Activated naive CD8-positive, alpha-beta T cell treated with anti-CD3 and anti-CD28 coated beads, Interleukin-2, amount 10 ng/mL, durations not matched to agents 7 days and 5 days (primary cell): ENCODE measurements at regions not wholly inside any gene's neighbourhood (a gene's known extent, or its start where the extent isn't known, plus 50 kb on each side); places are given as distances from the start of the nearest gene placed in this dataset.
"Not testable (repeated sequence)": the region's sequence is repeated elsewhere in the genome, so short reads cannot be mapped to it uniquely, and the experiment has no call there.

ENCODE experiments used
- ATAC-seq: fragments of 150-1000 bp; cut with Tn5 transposase; one replicate; pipeline ENCODE4 v1.10.0; 2021; ENCODE audit warnings: low read depth, moderate library complexity
- POLR2A ChIA-PET: fragments of 350-600 bp; sonication (Branson Sonifier 250); formaldehyde crosslinking; loops from one replicate; lab custom pipeline; 2021; ENCODE audit warnings: antibody characterized with exemption; lab: Charles Lee
- DNase-seq: peaks from one replicate; pipeline ENCODE4 v3.0.0; 2021
- H3K27ac Mint-ChIP-seq: one replicate; pipeline ENCODE4 v1.8.0; 2022; ENCODE audit warnings: mild to moderate bottlenecking, mixed read lengths
- H3K27me3 Mint-ChIP-seq: one replicate; pipeline ENCODE4 v1.8.0; 2022; ENCODE audit warnings: mild to moderate bottlenecking, moderate library complexity, mixed read lengths
- H3K36me3 Mint-ChIP-seq: one replicate; pipeline ENCODE4 v1.8.0; 2021; ENCODE audit warnings: mild to moderate bottlenecking, mixed read lengths
- H3K4me1 Mint-ChIP-seq: one replicate; pipeline ENCODE4 v1.8.0; 2021; ENCODE audit warnings: mixed read lengths
- H3K4me3 Mint-ChIP-seq: one replicate; pipeline ENCODE4 v1.8.0; 2022; ENCODE audit warnings: mild to moderate bottlenecking, moderate library complexity, mixed read lengths
- H3K9me3 Mint-ChIP-seq: one replicate; pipeline ENCODE4 v1.8.0; 2021; ENCODE audit warnings: mixed read lengths

DNA sequence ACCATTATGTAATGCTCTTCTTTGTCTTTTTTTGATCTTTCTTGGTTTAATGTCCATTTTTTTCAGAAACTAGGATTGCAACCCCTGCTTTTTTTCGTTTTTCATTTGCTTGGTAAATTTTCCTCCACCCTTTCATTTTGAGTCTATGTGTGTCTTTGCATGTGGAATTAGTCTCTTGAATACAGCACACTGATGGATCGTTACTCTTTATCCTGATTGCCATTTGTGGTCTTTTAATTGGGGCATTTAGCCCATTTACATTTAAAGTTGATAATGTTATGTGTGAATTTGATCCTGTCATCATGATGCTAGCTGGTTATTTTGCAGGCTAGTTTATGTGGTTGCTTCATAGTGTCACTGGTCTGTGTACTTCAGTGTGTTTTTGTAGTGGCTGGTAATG, 75.6 kb upstream of the ETV3 start:
- H3K9me3 Mint-ChIP-seq, result peaks cover 16% of the 10 kb centered on the region

DNA sequence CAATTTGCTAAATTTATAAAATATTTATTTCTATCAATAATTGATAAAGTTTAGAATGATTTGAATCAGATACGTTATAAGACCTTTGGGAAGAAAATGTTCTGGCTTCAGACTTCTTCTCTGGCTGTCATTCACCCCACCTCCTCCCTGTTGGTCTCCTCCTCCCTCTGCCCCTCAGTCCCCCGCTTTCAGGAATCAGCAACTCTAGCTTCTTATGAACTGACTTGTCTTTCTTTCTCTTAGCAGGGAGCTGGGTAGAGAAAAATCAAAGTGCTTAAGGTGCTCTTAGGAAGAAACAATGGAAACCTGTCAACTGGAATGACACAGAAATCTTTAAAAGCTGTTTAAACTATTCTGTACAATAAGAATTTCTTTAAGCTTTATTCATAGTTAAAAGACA, 71.3 kb upstream of the ETV3 start:
- ATAC-seq, result no peak
- H3K4me1 Mint-ChIP-seq, result no peaks in the 10 kb centered on the region
- DNase-seq, result no peak
- POLR2A ChIA-PET, result no interaction called here
- H3K36me3 Mint-ChIP-seq, result no peaks in the 10 kb centered on the region
- H3K27ac Mint-ChIP-seq, result no peak overlapping the region
- H3K27me3 Mint-ChIP-seq, result peaks cover 38% of the 10 kb centered on the region
- H3K4me3 Mint-ChIP-seq, result no peak overlapping the region
- peaks cover 13% of the 10 kb centered on the region for H3K9me3 Mint-ChIP-seq

More for the DNA sequence above, 75.6 kb upstream of the ETV3 start:
- no peaks in the 10 kb centered on the region for H3K36me3 Mint-ChIP-seq
- POLR2A ChIA-PET, result no interaction called here
- no peak overlapping the region for H3K27ac Mint-ChIP-seq
- no peaks in the 10 kb centered on the region for H3K4me1 Mint-ChIP-seq
- peaks cover 26% of the 10 kb centered on the region for H3K27me3 Mint-ChIP-seq
- no peak overlapping the region for H3K4me3 Mint-ChIP-seq
- DNase-seq (no peak), ATAC-seq (no peak)

DNA sequence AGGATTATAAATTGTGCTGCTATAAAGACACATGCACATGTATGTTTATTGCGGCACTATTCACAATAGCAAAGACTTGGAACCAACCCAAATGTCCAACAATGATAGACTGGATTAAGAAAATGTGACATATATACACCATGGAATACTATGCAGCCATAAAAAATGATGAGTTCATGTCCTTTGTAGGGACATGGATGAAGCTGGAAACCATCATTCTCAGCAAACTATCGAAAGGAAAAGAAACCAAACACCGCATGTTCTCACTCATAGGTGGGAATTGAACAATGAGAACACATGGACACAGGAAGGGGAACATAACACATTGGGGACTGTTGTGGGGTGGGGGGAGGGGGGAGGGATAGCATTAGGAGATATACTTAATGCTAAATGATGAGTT, 67.8 kb upstream of the ETV3 start:
- H3K27ac Mint-ChIP-seq, H3K36me3 Mint-ChIP-seq, POLR2A ChIA-PET, DNase-seq, H3K9me3 Mint-ChIP-seq, H3K4me3 Mint-ChIP-seq, H3K4me1 Mint-ChIP-seq, ATAC-seq: not testable (repeated sequence)
- peaks cover 24% of the 10 kb centered on the region for H3K27me3 Mint-ChIP-seq

DNA sequence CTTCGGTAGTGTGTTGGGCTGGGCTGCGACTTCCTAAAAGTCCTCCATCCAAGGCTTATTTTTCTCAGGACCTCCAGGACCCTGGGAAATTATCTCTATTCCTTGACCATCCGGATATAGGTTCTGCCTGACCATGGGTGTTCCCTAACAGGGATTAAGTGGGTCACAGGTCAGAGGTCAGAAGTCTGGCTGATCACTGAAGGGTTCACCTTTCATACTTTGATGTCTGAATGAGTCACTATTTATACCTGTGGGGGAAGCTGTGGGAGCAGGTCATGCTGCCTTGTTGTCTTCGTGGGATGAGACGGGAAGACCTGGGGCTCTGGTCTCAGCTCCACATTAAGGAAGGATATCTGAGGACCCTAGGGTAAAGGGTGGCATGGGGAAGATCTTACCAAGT, 65.0 kb upstream of the ETV3 start:
- DNase-seq, result no peak
- H3K27ac Mint-ChIP-seq, result no peak overlapping the region
- no peak for ATAC-seq
- peaks cover 11% of the 10 kb centered on the region for H3K27me3 Mint-ChIP-seq
- no peaks in the 10 kb centered on the region for H3K9me3 Mint-ChIP-seq
- POLR2A ChIA-PET, result no interaction called here
- no peak overlapping the region for H3K4me3 Mint-ChIP-seq
- H3K4me1 Mint-ChIP-seq, result no peaks in the 10 kb centered on the region
- H3K36me3 Mint-ChIP-seq, result no peaks in the 10 kb centered on the region

DNA sequence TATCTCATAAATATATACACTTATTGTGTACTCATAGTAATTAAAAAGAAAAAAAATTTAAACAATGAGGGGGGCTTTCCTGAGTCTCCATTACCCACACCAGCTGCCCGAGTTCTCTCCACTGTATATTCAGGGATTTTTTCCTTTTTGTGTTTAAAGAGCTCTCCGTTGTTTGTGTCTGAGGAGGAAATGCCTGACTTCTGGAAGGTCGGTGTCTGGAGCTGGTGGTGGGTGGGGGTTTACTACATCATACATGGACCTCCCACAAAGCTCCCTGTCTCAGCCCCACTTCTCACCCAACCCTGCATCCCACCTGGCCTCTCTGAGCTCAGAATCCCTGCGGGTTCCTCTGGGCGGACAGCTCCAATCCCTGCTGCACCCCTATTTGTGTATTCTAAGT, 64.1 kb upstream of the ETV3 start:
- Mint-ChIP-seq H3K9me3 (no peaks in the 10 kb centered on the region), H3K4me1 (no peaks in the 10 kb centered on the region), H3K4me3 (no peak overlapping the region), H3K27me3 (peaks cover 11% of the 10 kb centered on the region), H3K36me3 (no peaks in the 10 kb centered on the region), H3K27ac (no peak overlapping the region)
- ATAC-seq (no peak), DNase-seq (no peak)
- POLR2A ChIA-PET, result no interaction called here

DNA sequence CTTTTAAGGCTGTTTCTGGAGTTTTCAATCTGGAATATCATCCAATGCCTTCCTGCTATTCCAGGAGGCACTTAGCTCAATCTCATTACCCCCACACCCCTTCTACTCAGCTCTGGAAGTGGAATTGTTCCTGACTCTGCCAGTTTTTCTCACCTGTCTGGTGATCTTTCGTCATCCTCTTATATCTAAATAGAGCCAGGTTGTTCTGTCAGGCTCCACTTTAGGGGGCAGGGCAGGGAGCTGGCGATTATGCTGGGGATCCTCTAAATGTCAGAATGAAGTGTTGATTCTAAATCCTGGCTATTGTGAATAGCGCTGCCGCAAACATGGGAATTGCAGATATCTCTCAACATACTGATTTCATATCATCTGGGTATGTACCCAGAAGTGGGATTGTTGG, 63.6 kb upstream of the ETV3 start:
- Mint-ChIP-seq H3K36me3 (no peaks in the 10 kb centered on the region), H3K4me3 (no peak overlapping the region), H3K9me3 (no peaks in the 10 kb centered on the region), H3K4me1 (no peaks in the 10 kb centered on the region), H3K27me3 (peaks cover 6% of the 10 kb centered on the region), H3K27ac (no peak overlapping the region)
- no peak for ATAC-seq
- DNase-seq, result no peak
- POLR2A ChIA-PET, result no interaction called here

DNA sequence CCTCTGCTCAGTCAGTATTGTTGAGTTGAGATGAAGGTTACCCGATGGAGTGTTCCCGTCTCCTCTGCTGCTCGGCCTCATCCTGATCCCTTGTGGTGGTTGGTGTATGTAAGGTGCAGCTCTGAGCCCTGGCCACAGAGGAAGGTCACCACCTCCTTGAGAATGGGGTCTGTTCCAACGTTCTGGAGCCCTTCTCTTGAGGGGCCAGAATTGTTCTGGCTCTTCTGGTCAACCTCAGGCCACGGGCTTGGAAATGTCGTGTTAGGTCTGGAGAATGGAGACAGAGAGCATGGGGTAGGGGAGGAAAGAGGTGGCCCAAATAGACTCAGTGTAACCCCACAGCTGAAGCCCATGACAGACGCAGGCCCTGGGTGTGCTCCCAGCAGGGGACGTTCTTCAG, 62.3 kb upstream of the ETV3 start:
- DNase-seq (no peak), ATAC-seq (no peak)
- no peak overlapping the region for H3K4me3 Mint-ChIP-seq
- H3K9me3 Mint-ChIP-seq, result no peaks in the 10 kb centered on the region
- H3K4me1 Mint-ChIP-seq, result peaks cover 6% of the 10 kb centered on the region
- POLR2A ChIA-PET, result no interaction called here
- H3K27me3 Mint-ChIP-seq, result peaks cover 15% of the 10 kb centered on the region
- H3K27ac Mint-ChIP-seq, result no peak overlapping the region
- H3K36me3 Mint-ChIP-seq, result no peaks in the 10 kb centered on the region

DNA sequence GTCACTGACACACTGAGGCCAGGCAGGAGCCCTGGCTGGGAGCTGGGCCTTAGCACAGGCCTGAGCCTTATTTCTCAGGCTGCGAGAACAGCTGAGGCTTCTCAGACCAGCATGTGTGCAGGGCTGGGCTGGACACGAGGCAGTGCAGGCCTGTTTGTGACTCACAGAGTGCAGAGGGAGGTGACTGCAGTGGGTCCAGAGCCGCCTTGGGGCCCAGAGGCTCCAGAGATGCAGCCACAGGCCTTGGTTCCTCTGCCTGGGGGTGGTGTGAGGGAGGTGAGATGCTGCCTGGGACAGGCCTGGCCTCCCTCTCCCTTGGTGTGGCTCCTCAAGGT, 61.2 kb upstream of the ETV3 start:
- H3K4me3 Mint-ChIP-seq, result no peak overlapping the region
- ATAC-seq, result no peak
- POLR2A ChIA-PET, result no interaction called here

DNA sequence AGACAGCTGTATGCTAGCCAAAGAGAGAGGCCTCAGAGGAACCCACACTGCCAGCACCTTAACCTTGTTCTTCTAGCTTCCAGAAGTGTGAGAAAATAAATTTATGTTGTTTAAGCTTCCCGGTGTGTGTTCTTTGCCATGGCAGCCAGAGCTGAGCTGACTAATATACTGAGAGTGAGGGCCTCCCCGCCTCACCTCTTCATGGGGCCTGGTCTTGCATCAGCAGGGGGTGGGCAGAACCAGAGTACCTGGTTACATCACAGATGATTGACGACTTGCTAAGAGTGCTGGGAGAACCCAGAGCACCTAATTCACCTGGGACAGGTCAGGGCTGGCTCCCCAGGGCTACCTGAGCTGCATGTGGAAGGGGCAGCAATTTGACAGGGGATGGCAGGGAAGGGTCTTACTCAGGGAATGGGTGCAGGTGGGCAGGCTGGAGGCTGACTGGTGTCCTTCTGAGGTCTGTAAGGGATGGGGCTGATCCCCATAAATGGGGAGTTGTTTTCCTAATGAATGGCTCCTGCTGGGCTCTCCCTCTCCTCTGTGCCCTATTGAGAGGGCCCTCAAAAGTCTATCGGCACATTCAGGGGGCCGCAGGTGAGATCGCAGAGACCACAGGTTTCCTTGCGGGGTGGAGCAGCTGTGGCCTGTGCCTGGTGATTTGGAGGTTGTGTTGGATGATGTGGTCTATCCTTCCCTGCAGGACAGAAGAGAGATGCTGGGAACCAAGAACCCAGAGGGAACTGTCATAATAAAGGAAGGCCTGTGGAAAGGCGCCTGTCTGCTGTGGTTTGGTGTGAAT, 60.6 kb upstream of the ETV3 start:
- no peaks in the 10 kb centered on the region for H3K36me3 Mint-ChIP-seq
- no peak overlapping the region for H3K27ac Mint-ChIP-seq
- no peak overlapping the region for H3K4me3 Mint-ChIP-seq
- DNase-seq, result no peak
- no peaks in the 10 kb centered on the region for H3K9me3 Mint-ChIP-seq
- H3K27me3 Mint-ChIP-seq, result peaks cover 18% of the 10 kb centered on the region
- no peak for ATAC-seq
- peaks cover 6% of the 10 kb centered on the region for H3K4me1 Mint-ChIP-seq
- POLR2A ChIA-PET, result no interaction called here

More for the DNA sequence above, 61.2 kb upstream of the ETV3 start:
- peaks cover 15% of the 10 kb centered on the region for H3K27me3 Mint-ChIP-seq
- peaks cover 6% of the 10 kb centered on the region for H3K4me1 Mint-ChIP-seq
- no peaks in the 10 kb centered on the region for H3K9me3 Mint-ChIP-seq
- no peak overlapping the region for H3K27ac Mint-ChIP-seq
- no peak for DNase-seq
- H3K36me3 Mint-ChIP-seq, result no peaks in the 10 kb centered on the region

DNA sequence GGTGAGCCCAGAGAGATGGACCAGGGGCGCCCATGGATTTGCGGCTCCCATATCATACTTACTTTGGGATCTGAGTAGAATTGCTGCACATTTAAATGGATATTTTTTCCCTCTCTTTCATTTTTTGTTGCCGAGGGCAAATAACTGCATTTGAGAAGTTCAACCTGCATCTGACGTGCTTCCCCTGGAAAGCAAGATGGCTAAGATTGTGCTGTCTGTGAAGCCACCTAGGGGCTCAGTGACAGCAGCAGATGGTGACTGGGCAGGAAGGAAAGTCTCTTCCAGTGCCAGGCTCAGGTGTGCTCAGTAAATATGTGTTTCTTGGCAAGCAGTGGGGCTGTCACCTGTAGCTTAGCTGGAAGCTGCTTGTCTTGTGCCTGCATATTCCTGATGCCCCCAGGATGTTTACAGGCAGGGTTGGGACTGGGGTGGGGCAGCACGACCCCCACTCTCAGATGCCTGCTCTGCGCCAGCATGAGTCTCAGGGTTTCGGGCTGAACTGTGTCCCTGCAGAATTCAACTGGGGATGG, 59.8 kb upstream of the ETV3 start:
- Mint-ChIP-seq H3K4me3 (no peak overlapping the region), H3K4me1 (peaks cover 6% of the 10 kb centered on the region), H3K9me3 (no peaks in the 10 kb centered on the region), H3K36me3 (no peaks in the 10 kb centered on the region), H3K27me3 (peaks cover 26% of the 10 kb centered on the region), H3K27ac (no peak overlapping the region)
- DNase-seq (no peak), ATAC-seq (no peak)
- POLR2A ChIA-PET, result no interaction called here

DNA sequence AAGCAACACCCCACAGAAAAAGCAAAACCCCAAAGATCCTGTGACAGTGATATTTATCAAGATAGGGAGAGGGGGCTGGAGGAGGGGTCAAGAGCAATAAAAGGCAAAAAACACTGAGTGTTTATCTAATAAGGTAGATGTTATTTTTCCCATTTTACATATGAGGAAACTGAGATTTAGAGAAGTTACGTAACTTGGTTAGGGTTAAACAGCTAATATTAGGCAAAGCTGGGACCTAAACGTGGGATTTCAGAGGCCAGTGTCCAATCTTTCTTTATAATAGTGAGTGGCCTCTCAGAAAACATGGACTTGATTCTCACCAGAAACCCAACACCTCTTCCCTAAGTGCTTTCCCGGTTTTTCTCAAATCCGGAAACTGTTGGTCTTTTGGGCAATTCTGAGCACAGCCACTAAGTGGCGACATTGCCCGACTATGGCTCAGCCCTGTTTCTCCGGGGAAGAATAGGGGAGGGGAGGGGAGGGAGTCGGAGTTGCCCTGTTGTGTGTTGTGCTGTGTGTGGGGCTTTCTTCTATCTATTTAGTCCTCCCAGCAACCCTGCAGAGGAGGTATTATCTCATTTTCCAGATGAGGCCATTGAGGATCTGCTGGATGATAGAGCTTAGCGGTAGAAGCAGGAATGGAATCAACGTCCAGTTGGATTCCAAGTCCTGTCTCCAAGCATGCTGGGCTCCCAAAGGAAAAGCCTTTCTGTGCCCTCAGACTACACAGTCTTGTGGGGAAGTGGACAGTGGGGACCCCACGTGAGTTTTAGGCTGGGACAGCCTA, 58.7 kb upstream of the ETV3 start:
- H3K4me3 Mint-ChIP-seq, POLR2A ChIA-PET, H3K4me1 Mint-ChIP-seq, H3K9me3 Mint-ChIP-seq, ATAC-seq, H3K36me3 Mint-ChIP-seq, H3K27ac Mint-ChIP-seq, DNase-seq: not testable (repeated sequence)
- peaks cover 33% of the 10 kb centered on the region for H3K27me3 Mint-ChIP-seq

DNA sequence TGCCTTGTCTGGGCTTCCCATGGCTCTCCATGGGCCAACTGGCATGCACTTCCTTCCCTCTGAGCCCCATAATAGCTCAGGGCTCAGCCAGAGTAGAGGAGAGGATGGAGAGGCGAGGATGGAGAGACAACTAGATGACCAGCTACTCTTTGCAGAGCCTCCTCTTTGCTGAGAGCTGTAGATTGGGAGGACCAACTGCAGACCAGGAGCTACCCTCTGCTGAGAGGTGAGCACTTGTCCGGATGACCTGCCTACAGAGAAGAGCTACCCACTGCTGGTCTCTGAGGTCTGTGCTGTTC, 58.0 kb upstream of the ETV3 start:
- H3K27ac Mint-ChIP-seq, result no peak overlapping the region
- no peaks in the 10 kb centered on the region for H3K9me3 Mint-ChIP-seq
- H3K36me3 Mint-ChIP-seq, result no peaks in the 10 kb centered on the region
- H3K4me3 Mint-ChIP-seq, result no peak overlapping the region
- H3K4me1 Mint-ChIP-seq, result peaks cover 6% of the 10 kb centered on the region
- H3K27me3 Mint-ChIP-seq, result peaks cover 36% of the 10 kb centered on the region
- no peak for DNase-seq
- POLR2A ChIA-PET, result no interaction called here
- ATAC-seq, result no peak

DNA sequence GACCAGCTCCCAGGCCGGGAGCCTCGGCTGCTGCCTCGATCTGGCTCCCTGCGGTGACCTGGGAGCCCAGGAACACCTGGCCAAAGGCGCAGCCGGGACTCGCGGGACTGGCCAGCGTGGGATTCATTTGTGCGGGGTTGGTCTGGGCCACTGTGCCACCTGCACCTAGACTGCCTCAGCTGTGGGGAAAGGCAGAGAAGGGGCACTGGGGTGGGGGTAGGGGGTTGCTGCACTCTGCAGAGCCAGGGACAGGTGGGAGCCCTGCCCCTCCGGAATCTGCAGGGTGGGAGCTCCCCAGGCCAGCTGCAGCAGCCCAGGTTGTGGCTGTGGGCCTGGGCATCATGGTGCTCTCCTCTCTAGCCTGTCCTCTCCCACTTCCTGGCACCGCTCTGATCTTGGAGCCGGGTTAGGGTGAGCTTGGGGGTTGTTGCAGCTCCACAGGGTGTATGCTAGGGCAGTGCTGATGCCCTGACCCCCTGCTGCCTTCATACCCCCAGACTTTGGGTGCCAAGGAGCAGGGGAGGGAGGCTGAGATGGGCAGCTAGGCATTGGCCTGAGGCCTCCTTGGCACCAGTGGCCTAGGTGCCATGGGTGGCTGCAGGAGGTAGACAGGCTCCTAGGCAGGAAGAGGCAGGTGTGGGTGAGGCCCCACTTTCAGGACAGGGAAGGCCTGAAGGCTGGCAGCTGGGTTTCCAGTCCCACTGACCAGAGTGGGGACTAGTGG, 57.5 kb upstream of the ETV3 start:
- H3K27me3 Mint-ChIP-seq, result peaks cover 36% of the 10 kb centered on the region
- ATAC-seq (no peak), DNase-seq (no peak)
- POLR2A ChIA-PET, result no interaction called here
- H3K27ac Mint-ChIP-seq, result no peak overlapping the region
- no peak overlapping the region for H3K4me3 Mint-ChIP-seq
- H3K4me1 Mint-ChIP-seq, result peaks cover 6% of the 10 kb centered on the region
- no peaks in the 10 kb centered on the region for H3K36me3 Mint-ChIP-seq
- no peaks in the 10 kb centered on the region for H3K9me3 Mint-ChIP-seq
